HFF-Myc (cell line): ENCODE measurements at regions not wholly inside any gene's neighbourhood (a gene's known extent, or its start where the extent isn't known, plus 50 kb on each side); places are given as distances from the start of the nearest gene placed in this dataset.
"Not testable (repeated sequence)": the region's sequence is repeated elsewhere in the genome, so short reads cannot be mapped to it uniquely, and the experiment has no call there.

ENCODE experiments used
- DNase-seq: peaks from one replicate; pipeline ENCODE4 v3.0.0-alpha.2; 2011; ENCODE audit warnings: low read depth; ENCODE audit errors: extremely low read depth
- H3K4me3 ChIP-seq: replicated peaks from 2 replicates; pipeline ENCODE4 v1.5.1; 2011; ENCODE audit warnings: low read depth, mild to moderate bottlenecking, control low read depth, low read length
- CTCF ChIP-seq: IDR thresholded peaks from 2 replicates; pipeline ENCODE4 v1.5.1; 2012; ENCODE audit warnings: mild to moderate bottlenecking, low read depth, low read length, control low read depth; ENCODE audit errors: missing control alignments

GRCh38 chrX:115413246-115413878, 123.8 kb downstream of the LUZP4 start:
- no peak overlapping the region for H3K4me3 ChIP-seq
- no peak for TF ChIP-seq CTCF
- no peak for DNase-seq

- DNase-seq, result no peak
- no peak for TF ChIP-seq CTCF
- H3K4me3 ChIP-seq, result no peak overlapping the region
These were observed 129.6 kb downstream of the LUZP4 start for GRCh38 chrX:115419069-115419468.

- TF ChIP-seq CTCF, result no peak
- H3K4me3 ChIP-seq, result no peak overlapping the region
- no peak for DNase-seq
These were observed 133.6 kb downstream of the LUZP4 start for GRCh38 chrX:115423086-115423485.

- DNase-seq, result no peak
- TF ChIP-seq CTCF, result no peak
These were observed 135.6 kb upstream of the PLS3 start for GRCh38 chrX:115425359-115425758.

GRCh38 chrX:115427861-115428410, 133.0 kb upstream of the PLS3 start:
- no peak for DNase-seq
- H3K4me3 ChIP-seq, result no peak overlapping the region
- TF ChIP-seq CTCF, result no peak

More at GRCh38 chrX:115425359-115425758, 135.6 kb upstream of the PLS3 start:
- no peak overlapping the region for H3K4me3 ChIP-seq

GRCh38 chrX:115434834-115435233, 126.1 kb upstream of the PLS3 start:
- not testable (repeated sequence) for H3K4me3 ChIP-seq, DNase-seq

- no peak for TF ChIP-seq CTCF
- DNase-seq, result no peak
- H3K4me3 ChIP-seq, result no peak overlapping the region
These were observed 123.0 kb upstream of the PLS3 start for GRCh38 chrX:115437841-115438595.
